ENCODE measurements at regions not wholly inside any gene's neighbourhood (a gene's known extent, or its start where the extent isn't known, plus 50 kb on each side); places are given as distances from the start of the nearest gene placed in this dataset.

- no peaks in the 10 kb centered on the region for H3K4me1 ChIP-seq
- 66% methylated on average over 6 of the region's 6 CpGs for WGBS (ENCODE audit: insufficient coverage, low coverage, low lambda C conversion rate, missing lambda C conversion rate)
- ATAC-seq (no peak), DNase-seq (no peak)
- TF ChIP-seq CTCF (IDR thresholded peaks at IDR 0.05) (no peak), POLR2A (IDR thresholded peaks at IDR 0.05) (no peak)
- H3K9me3 ChIP-seq: no peaks in the 10 kb centered on the region
- no peaks in the 10 kb centered on the region for H3K36me3 ChIP-seq
- H3K27me3 ChIP-seq: no peaks in the 10 kb centered on the region
- no peak overlapping the region for H3K4me3 ChIP-seq
- H3K27ac ChIP-seq: no peak overlapping the region
- intact Hi-C loops (cut with DNase I): no loop called here
Measured at GRCh38 chr3:177321819-177322218, 124.5 kb upstream of the TBL1XR1 start.

GRCh38 chr3:177322881-177323280, 125.6 kb upstream of the TBL1XR1 start:
- WGBS (ENCODE audit: insufficient coverage, low coverage, low lambda C conversion rate, missing lambda C conversion rate): 76% methylated on average over 8 of the region's 10 CpGs
- H3K27ac ChIP-seq: no peak overlapping the region
- no peaks in the 10 kb centered on the region for H3K4me1 ChIP-seq
- H3K4me3 ChIP-seq: no peak overlapping the region
- no peak for TF ChIP-seq POLR2A (IDR thresholded peaks at IDR 0.05)
- TF ChIP-seq CTCF (IDR thresholded peaks at IDR 0.05): no peak
- no peaks in the 10 kb centered on the region for H3K36me3 ChIP-seq
- H3K27me3 ChIP-seq: no peaks in the 10 kb centered on the region
- intact Hi-C loops (cut with DNase I): no loop called here
- ATAC-seq (peak in 3 of 4 donors; percentile 11 to 44 (median 25)), DNase-seq (no peak)
- H3K9me3 ChIP-seq: no peaks in the 10 kb centered on the region

GRCh38 chr3:177329854-177330253, 132.6 kb upstream of the TBL1XR1 start:
- H3K4me3 ChIP-seq: no peak overlapping the region
- no peaks in the 10 kb centered on the region for H3K27me3 ChIP-seq
- WGBS (ENCODE audit: insufficient coverage, low coverage, low lambda C conversion rate, missing lambda C conversion rate): 80% methylated on average over 3 of the region's 3 CpGs
- DNase-seq (no peak), ATAC-seq (peak in 3 of 4 donors; percentile 17 to 82 (median 48))
- H3K4me1 ChIP-seq: no peaks in the 10 kb centered on the region
- intact Hi-C loops (cut with DNase I): no loop called here
- H3K9me3 ChIP-seq: no peaks in the 10 kb centered on the region
- H3K27ac ChIP-seq: no peak overlapping the region
- H3K36me3 ChIP-seq: no peaks in the 10 kb centered on the region
- no peak for TF ChIP-seq CTCF (IDR thresholded peaks at IDR 0.05)
- no peak for TF ChIP-seq POLR2A (IDR thresholded peaks at IDR 0.05)

- no peaks in the 10 kb centered on the region for H3K9me3 ChIP-seq
- no peak overlapping the region for H3K27ac ChIP-seq
- H3K4me3 ChIP-seq: no peak overlapping the region
- DNase-seq (no peak), ATAC-seq (no peak)
- TF ChIP-seq POLR2A (IDR thresholded peaks at IDR 0.05) (no peak), CTCF (IDR thresholded peaks at IDR 0.05) (no peak)
- intact Hi-C loops (cut with DNase I): no loop called here
- no peaks in the 10 kb centered on the region for H3K27me3 ChIP-seq
- H3K4me1 ChIP-seq: no peaks in the 10 kb centered on the region
- H3K36me3 ChIP-seq: no peaks in the 10 kb centered on the region
- WGBS (ENCODE audit: insufficient coverage, low coverage, low lambda C conversion rate, missing lambda C conversion rate): 86% methylated on average over 6 of the region's 6 CpGs
Measured at GRCh38 chr3:177330779-177331178, 133.5 kb upstream of the TBL1XR1 start.
